NCI-H146 (cell line): ENCODE measurements at regions not wholly inside any gene's neighbourhood (a gene's known extent, or its start where the extent isn't known, plus 50 kb on each side); places are given as distances from the start of the nearest gene placed in this dataset.

Experiments used
- DNase-seq: peaks from one replicate; lab custom pipeline; 2025; lab: John Stamatoyannopoulos, UW

GRCh38 chr7:39888171-39888853 lies 61.7 kb upstream of the CDK13 start:
- no peak for DNase-seq

GRCh38 chr7:39890411-39890810 lies 59.6 kb upstream of the CDK13 start:
- no peak for DNase-seq

GRCh38 chr7:39891894-39892293 lies 58.2 kb upstream of the CDK13 start:
- DNase-seq, result no peak

GRCh38 chr7:39892361-39892760 lies 57.7 kb upstream of the CDK13 start:
- DNase-seq, result no peak

- no peak for DNase-seq
These were observed 55.2 kb upstream of the CDK13 start for GRCh38 chr7:39894904-39895303.

GRCh38 chr7:39896840-39897239 lies 53.2 kb upstream of the CDK13 start:
- no peak for DNase-seq

- DNase-seq, result no peak
These were observed 51.2 kb upstream of the CDK13 start for GRCh38 chr7:39898867-39899266.
